LNCAP (cell line): ENCODE measurements at regions not wholly inside any gene's neighbourhood (a gene's known extent, or its start where the extent isn't known, plus 50 kb on each side); places are given as distances from the start of the nearest gene placed in this dataset.
A peak's percentile ranks its signal among the peaks of the same experiment; 100 is the strongest.

Experiments
- TF ChIP-seq, protein P1 (sequence below): fragments of 450-650 bp; IDR thresholded peaks from 2 replicates; pipeline ENCODE4 v1.5.1; 2017; ENCODE audit warnings: mild to moderate bottlenecking

DNA sequence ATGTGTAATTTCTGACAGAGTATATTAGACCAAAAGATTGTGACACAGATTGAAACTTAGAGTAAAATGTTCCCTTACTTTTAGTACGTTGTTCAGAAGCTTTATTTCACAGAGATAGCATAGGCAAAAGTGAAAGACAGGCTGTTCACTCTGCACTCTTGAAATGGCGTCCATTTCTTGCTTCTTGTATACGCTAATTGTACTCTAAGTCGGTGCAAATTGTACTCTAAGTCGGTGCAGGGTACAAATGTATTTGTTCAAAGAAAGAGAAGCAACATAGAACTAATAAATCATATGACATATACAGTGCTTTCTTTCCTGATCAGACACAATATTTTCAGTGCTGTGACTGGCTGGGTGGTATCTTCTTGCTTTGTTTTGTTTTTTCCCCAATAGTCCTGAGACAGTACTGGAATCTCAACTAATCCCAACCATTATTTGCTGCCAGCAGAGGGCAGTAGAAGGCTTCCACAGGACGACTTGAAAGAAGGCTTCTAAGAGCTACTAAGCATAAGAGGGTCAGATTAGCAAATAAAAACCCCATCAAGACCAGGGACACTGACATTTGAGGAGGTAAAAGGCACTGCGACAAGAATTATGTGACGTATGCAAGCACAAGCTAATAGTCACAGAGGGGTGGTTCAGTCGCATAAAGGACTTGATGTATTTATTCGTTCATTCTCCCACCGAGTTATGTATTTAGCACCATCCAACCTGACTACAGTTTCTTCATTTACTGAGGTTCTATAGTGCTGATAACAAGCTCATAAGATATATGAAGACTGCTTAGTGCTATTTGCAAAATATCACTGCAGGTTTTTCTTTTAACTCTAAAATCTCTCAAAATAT is 831.8 kb downstream of the TAF11L14 start:
- TF ChIP-seq, protein P1, sequence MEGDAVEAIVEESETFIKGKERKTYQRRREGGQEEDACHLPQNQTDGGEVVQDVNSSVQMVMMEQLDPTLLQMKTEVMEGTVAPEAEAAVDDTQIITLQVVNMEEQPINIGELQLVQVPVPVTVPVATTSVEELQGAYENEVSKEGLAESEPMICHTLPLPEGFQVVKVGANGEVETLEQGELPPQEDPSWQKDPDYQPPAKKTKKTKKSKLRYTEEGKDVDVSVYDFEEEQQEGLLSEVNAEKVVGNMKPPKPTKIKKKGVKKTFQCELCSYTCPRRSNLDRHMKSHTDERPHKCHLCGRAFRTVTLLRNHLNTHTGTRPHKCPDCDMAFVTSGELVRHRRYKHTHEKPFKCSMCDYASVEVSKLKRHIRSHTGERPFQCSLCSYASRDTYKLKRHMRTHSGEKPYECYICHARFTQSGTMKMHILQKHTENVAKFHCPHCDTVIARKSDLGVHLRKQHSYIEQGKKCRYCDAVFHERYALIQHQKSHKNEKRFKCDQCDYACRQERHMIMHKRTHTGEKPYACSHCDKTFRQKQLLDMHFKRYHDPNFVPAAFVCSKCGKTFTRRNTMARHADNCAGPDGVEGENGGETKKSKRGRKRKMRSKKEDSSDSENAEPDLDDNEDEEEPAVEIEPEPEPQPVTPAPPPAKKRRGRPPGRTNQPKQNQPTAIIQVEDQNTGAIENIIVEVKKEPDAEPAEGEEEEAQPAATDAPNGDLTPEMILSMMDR = peak; percentile 60

DNA sequence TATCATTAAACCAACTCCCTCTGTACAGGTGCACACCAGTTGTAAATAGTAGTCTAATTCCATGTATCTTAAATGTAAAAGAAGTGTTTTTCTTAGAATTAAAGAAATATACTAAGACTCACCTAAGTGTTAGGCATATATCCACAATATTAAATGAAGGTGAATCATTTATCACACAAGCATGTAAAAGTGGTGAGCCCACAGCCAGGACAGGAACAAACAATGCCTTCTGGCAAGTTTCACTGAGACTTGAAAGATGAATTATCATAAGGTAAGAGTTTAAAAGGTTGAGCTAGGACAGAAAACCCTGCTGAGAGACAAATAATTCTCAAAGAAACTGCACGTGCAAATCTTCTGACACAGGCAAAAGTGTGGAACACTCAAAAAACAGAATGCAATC is 832.5 kb downstream of the TAF11L14 start:
- TF ChIP-seq, protein P1 = no peak

DNA sequence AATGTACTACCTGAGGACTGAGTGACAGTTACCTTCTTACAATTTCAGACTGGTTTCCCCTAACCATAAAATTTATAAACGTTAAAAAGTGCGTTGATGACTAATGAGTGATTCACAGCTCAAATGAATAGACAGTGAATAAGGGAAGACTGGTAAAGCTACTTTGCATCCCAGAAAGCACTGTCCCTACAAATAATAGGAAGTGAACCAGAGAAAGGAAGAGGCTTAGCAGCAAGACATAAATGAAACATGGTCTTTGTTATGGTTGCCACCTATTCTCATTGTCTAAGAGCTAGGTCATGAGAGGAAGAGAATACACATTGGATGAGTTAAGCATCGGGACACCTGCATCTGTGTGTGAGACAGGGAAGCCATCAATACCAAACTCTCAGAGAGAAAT is 849.2 kb downstream of the TAF11L14 start:
- TF ChIP-seq, protein P1 = no peak

DNA sequence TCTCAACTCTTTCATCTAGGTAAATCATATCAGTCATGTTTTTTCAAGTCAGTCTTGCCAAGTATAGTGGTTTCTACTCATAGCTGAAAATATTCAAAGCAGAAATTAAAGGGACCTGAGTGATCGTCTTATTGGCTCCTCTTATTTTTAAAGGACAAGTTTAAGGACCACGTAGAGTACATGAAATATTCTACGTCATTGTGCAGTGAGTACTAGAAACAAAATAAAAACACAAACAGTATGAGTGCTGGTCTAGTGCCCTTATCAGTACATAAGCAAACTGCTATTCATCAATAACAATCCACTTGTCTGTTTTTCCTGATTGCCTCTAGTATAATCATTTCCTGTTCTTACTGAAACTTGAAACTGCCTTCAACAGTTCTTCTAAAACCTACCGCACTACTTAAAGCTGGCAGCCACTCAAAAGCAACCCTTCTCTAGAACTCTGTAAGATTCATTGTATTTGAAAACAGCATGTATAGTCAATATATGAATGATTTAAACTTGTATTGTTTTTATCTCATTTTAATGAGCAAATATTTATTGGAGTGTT is 853.7 kb downstream of the TAF11L14 start:
- TF ChIP-seq, protein P1 = no peak

DNA sequence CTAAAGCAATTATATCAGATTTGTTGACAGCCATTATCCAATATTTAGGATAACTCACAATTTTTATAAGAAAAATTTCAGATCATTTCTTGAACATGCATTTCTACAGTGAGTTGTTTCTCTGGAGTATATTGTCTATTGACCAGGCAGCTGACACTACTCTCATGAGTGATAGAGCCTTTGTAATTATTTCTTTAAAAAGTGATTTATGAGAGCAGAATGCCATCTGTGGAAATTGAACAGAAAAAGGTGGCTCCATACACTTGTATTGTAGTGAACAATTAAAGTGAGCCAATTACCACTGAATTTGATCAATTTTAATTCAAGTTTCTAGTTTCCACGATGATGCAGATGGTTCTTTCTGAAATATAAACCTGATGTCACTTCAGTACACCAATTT is 855.4 kb downstream of the TAF11L14 start:
- TF ChIP-seq, protein P1 = no peak

DNA sequence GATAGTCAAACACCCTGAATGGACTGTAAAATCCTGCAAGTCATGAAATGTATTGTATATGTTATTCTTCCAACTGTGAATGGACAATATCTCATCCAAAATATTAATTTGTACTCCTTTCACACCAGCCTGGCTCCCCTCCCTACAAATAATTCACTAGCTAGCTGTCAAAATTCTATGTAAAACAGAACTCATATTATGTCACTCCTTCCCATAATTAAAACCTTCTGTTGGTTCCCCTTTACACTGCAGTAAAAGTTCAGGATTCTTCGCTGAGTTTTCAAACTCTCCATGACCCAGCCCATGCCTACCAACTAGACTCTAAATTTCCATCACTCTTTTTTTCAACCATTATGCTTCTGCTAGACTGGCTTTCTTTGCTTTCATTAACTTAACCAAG is 857.1 kb downstream of the TAF11L14 start:
- TF ChIP-seq, protein P1 = no peak

DNA sequence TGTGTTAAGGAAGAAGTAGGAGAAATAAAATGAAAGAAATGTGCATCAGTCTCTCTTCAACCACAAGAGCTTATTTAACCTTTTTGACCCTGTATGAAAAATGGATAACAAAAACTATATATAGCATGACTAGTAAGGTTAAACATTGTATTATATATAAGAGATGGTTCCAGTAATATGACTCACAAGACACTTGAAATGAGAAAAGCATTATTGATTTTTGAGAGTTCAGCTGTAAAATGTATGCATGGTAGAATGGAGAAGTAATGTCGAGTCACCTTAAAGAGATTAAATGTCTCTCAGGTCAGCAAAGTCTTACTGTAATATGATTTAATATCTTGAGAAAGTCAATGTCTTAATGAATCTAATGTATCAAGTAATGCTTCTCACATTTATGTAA is 860.9 kb downstream of the TAF11L14 start:
- TF ChIP-seq, protein P1 = no peak
